AG10803 (cell line): ENCODE measurements at regions not wholly inside any gene's neighbourhood (a gene's known extent, or its start where the extent isn't known, plus 50 kb on each side); places are given as distances from the start of the nearest gene placed in this dataset.

Source experiments
- DNase-seq: peaks from one replicate; pipeline ENCODE4 v3.0.0; 2010; ENCODE audit warnings: low read depth
- H3K4me3 ChIP-seq: 2 replicates; pipeline ENCODE4 v1.5.1; 2011; ENCODE audit warnings: mild to moderate bottlenecking, low read length, control low read depth
- CTCF ChIP-seq: conservative IDR thresholded peaks from 2 replicates; pipeline ENCODE4 v1.5.1; 2011; ENCODE audit warnings: mild to moderate bottlenecking, low read length, control low read depth, inconsistent platforms

- H3K4me3 ChIP-seq, result no peak overlapping the region
- no peak for DNase-seq
- TF ChIP-seq CTCF, result no peak
Measured at GRCh38 chr2:52383541-52383940, 1351.6 kb upstream of the NRXN1 start.

DNA sequence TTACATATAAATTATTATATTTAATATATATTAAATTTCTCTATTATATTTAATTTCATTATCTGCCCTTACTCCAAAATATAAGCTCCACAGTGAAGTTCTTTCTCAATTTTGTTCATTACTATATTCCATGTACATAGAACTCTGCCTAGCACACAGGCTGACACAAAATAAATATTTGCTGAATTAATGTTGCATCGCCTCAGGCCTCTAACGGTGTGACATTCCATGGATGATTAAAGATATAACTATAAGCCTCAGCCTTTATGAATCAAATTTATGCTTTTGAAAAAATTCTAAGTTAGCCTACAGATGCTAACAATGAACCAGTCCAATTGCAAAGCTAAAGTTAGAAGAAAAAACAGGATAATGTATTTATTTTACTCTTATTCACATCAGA, 1337.2 kb upstream of the NRXN1 start:
- TF ChIP-seq CTCF, result no peak
- no peak overlapping the region for H3K4me3 ChIP-seq
- no peak for DNase-seq

DNA sequence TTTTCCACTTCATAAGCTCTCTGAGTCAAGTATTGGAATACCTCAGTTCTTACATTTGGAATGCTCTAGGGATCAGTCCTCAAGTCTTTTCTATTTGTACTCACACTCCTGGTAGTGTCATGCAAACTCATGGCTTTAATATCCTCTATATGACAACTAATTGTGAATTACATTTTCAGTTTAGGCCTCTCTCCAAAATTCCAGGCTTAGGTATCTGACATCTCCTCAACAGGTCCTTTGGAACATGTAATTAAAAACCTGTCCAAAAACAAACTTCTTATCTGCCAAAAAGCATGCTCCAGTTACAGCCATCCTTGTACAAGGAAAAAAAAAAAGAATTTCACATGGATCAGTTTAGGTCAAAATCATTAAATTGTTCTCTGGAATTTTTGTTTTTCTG, 1336.2 kb upstream of the NRXN1 start:
- TF ChIP-seq CTCF, result no peak
- DNase-seq, result no peak
- no peak overlapping the region for H3K4me3 ChIP-seq

DNA sequence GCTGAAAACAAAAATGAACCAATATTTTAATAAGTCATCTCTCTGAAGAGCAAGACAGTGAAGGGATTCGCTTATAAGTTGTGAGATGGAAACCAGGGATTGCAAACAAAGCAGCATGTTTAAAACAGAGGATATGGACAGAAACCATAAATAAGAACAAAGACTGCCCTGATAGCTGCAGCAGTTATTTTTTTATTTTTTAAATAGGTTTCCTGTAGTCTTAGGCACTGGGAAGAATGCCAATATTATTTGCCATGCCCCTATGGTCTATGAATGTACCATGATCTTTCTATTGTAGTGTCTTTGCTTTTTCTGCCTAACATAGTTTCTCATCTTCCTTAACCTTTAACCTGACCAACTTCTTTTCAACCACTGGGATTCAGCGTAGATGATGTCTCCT, 1334.0 kb upstream of the NRXN1 start:
- no peak overlapping the region for H3K4me3 ChIP-seq
- DNase-seq, result no peak
- TF ChIP-seq CTCF, result no peak

DNA sequence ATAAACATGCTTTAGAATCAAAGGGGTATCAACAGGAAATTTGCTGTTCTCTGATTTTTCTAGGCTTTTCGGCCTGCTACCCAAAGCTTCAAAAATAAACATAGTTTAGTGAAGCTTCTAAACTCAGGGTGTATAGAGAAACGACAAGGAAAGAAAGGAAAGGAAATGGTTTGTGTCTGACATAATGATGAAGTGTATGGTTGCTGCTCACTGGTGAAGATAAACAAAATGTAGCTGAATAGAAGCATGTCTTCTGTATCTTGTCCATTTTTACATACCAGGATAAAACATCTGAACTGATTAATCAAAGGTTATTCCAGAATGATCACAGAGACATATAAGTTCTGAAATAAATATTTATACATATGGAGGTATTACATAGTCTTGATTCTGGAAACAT, 1324.6 kb upstream of the NRXN1 start:
- no peak for DNase-seq
- H3K4me3 ChIP-seq, result no peak overlapping the region
- no peak for TF ChIP-seq CTCF

GRCh38 chr2:52347292-52347691, 1315.4 kb upstream of the NRXN1 start:
- TF ChIP-seq CTCF, result no peak
- no peak for DNase-seq
- H3K4me3 ChIP-seq, result no peak overlapping the region

DNA sequence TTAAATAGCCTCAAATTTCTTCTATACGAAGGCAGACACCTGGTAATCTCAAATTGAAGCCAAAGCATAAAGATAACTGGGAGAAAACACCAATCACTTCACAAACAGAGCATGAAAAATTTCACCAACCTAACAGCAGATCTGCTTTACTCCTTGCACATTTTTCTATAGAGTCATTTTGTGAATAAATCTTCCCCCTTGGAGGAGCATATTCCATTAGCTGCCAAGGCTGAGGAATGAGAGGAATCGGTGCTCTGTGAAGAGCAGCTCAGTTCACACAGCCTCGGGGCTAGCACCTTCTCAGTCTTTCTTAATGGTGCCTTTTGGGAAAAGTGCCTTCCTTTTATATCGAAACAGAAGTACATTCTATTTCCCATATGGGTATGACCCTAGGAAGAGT, 1313.7 kb upstream of the NRXN1 start:
- no peak overlapping the region for H3K4me3 ChIP-seq
- DNase-seq, result no peak
- TF ChIP-seq CTCF, result no peak
